HL-60 (cell line): ENCODE measurements at regions not wholly inside any gene's neighbourhood (a gene's known extent, or its start where the extent isn't known, plus 50 kb on each side); places are given as distances from the start of the nearest gene placed in this dataset.

Source experiments
- CTCF ChIP-seq: IDR thresholded peaks from one replicate; pipeline ENCODE4 v1.5.1; 2011; ENCODE audit warnings: low read length, control low read depth, inconsistent platforms; ENCODE audit not compliant: insufficient read depth
- GABPA ChIP-seq: IDR thresholded peaks from 2 replicates; pipeline ENCODE4 v1.6.1; 2012; ENCODE audit warnings: low read depth
- POLR2AphosphoS5 ChIP-seq: IDR thresholded peaks from 2 replicates; pipeline ENCODE4 v1.6.1; 2012; ENCODE audit warnings: low read depth
- TF ChIP-seq, protein P1 (sequence below): IDR thresholded peaks from 2 replicates; pipeline ENCODE4 v1.6.1; 2012; ENCODE audit warnings: low read depth; ENCODE audit not compliant: insufficient replicate concordance

DNA sequence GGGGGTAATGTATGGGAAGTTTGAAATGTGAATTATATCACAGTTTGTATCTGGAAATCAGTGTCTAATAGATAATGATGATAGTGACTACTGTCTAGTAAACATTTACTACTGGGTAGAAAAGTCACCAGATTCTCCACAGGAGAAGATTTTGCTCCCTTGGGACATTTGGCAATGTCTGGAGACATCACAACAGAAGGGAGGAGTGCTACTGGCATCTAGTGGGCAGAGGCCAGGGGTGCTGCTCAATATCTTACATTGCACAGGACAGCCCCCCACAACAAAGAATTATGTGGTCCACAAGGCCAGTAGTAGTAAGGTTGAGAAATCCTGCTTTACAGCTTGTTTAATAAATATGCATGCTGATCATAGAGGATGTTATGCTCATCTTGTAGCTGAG is 92.3 kb upstream of the PRPS1L1 start:
- TF ChIP-seq, protein P1, sequence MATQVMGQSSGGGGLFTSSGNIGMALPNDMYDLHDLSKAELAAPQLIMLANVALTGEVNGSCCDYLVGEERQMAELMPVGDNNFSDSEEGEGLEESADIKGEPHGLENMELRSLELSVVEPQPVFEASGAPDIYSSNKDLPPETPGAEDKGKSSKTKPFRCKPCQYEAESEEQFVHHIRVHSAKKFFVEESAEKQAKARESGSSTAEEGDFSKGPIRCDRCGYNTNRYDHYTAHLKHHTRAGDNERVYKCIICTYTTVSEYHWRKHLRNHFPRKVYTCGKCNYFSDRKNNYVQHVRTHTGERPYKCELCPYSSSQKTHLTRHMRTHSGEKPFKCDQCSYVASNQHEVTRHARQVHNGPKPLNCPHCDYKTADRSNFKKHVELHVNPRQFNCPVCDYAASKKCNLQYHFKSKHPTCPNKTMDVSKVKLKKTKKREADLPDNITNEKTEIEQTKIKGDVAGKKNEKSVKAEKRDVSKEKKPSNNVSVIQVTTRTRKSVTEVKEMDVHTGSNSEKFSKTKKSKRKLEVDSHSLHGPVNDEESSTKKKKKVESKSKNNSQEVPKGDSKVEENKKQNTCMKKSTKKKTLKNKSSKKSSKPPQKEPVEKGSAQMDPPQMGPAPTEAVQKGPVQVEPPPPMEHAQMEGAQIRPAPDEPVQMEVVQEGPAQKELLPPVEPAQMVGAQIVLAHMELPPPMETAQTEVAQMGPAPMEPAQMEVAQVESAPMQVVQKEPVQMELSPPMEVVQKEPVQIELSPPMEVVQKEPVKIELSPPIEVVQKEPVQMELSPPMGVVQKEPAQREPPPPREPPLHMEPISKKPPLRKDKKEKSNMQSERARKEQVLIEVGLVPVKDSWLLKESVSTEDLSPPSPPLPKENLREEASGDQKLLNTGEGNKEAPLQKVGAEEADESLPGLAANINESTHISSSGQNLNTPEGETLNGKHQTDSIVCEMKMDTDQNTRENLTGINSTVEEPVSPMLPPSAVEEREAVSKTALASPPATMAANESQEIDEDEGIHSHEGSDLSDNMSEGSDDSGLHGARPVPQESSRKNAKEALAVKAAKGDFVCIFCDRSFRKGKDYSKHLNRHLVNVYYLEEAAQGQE, result no peak
- no peak for TF ChIP-seq CTCF
- no peak for TF ChIP-seq GABPA
- TF ChIP-seq POLR2AphosphoS5, result no peak
